Ovary (tissue), 7 donors: ENCODE measurements at regions not wholly inside any gene's neighbourhood (a gene's known extent, or its start where the extent isn't known, plus 50 kb on each side); places are given as distances from the start of the nearest gene placed in this dataset.

Experiments
- DNase-seq, 5 donors: peaks; one replicate each; pipeline ENCODE4 v3.0.0-alpha.2; 2019 to 2020
- H3K27ac ChIP-seq, 2 donors: fragments of 200-600 bp; one replicate each; pipeline versions ENCODE4 v1.5.1 to v1.8.0; 2019 to 2022
- H3K27me3 ChIP-seq: fragments of 200-600 bp; one replicate; pipeline ENCODE4 v1.8.0; 2022
- H3K36me3 ChIP-seq: fragments of 200-600 bp; sonication (generic); one replicate; pipeline ENCODE4 v1.5.1; 2019
- H3K4me1 ChIP-seq: one replicate; pipeline ENCODE4 v1.8.1; 2013; ENCODE audit warnings: mild to moderate bottlenecking, moderate library complexity; ENCODE audit not compliant: insufficient read depth
- H3K4me3 ChIP-seq: fragments of 200-600 bp; sonication (generic); one replicate; pipeline ENCODE4 v1.5.1; 2017
- H3K9me3 ChIP-seq, 2 donors: fragments of 200-600 bp in 1 of 2; sonication (generic) in 1 of 2; one replicate each; pipeline versions ENCODE4 v1.5.1 to v1.8.1; 2013 to 2019; ENCODE audit warnings: mild to moderate bottlenecking in 1 of 2, moderate library complexity in 1 of 2
- CTCF ChIP-seq, 3 donors: fragments of 450-650 bp in 2 of 3; fragments of 200-600 bp in 1 of 3; IDR thresholded peaks; one replicate each; pipeline versions ENCODE4 v1.5.1 to v1.8.0; 2016 to 2022; ENCODE audit warnings: antibody characterized with exemption in 3 of 3, mild to moderate bottlenecking in 1 of 3
- EP300 ChIP-seq: sonication (generic); formaldehyde crosslinking; IDR thresholded peaks from one replicate; pipeline ENCODE4 v1.6.1; 2017; ENCODE audit warnings: antibody characterized with exemption
- POLR2A ChIP-seq: fragments of 450-650 bp; IDR thresholded peaks from one replicate; pipeline ENCODE4 v1.6.1; 2017; ENCODE audit warnings: antibody characterized with exemption, mild to moderate bottlenecking, moderate library complexity
- WGBS, 3 donors: extraction: QIAGEN DNeasy Blood & Tissue Kit in 1 of 3; methylation state at CpG; one replicate each; pipeline versions ENCODE4 v1.1.5 to v1.1.7; 2013 to 2017; 5-methylcytosine and 5-hydroxymethylcytosine counted together
- intact Hi-C, 4 donors: fragments of 100-400 bp; cut with DNase I; formaldehyde crosslinking; loops; one replicate each; pipeline versions ENCODE4 v1.11.0 to v1.15.1; 2022 to 2023
- donor health status: DM: no; HTN: no; CAD: no; lungs with moderate emphysema.
- donor health status: DM: no; HTN: no; CAD: no.
- donor health status: Bipolar disorder and iron deficiency.
- donor health status: DM: no; HTN: no; CAD: no.
- donor health status: DM: yes; HTN: yes; CAD: no.

- TF ChIP-seq EP300 (no peak), CTCF (IDR thresholded peaks at IDR 0.05) (no peak), POLR2A (no peak)
- H3K27ac ChIP-seq = no peak overlapping the region
- no peaks in the 10 kb centered on the region for H3K4me1 ChIP-seq
- DNase-seq = no peak
- no peaks in the 10 kb centered on the region for H3K27me3 ChIP-seq
- no peaks in the 10 kb centered on the region for H3K36me3 ChIP-seq
- H3K9me3 ChIP-seq = no peaks in the 10 kb centered on the region
- H3K4me3 ChIP-seq = no peak overlapping the region
- intact Hi-C loops = no loop called here
Observed at GRCh38 chr5:96194593-96194992, 232.9 kb upstream of the ELL2 start.

- H3K27me3 ChIP-seq = no peaks in the 10 kb centered on the region
- intact Hi-C loops = no loop called here
- no peaks in the 10 kb centered on the region for H3K9me3 ChIP-seq
- no peak overlapping the region for H3K4me3 ChIP-seq
- no peaks in the 10 kb centered on the region for H3K4me1 ChIP-seq
- no peak overlapping the region for H3K27ac ChIP-seq
- TF ChIP-seq POLR2A = no peak
- TF ChIP-seq EP300 = no peak
- no peak for TF ChIP-seq CTCF (IDR thresholded peaks at IDR 0.05)
- H3K36me3 ChIP-seq = no peaks in the 10 kb centered on the region
- DNase-seq = no peak
- 92 to 97% (median 96%) methylated on average over 2 of the region's 2 CpGs for WGBS, 3 donors
Observed at GRCh38 chr5:96193946-96194345, 232.3 kb upstream of the ELL2 start.

GRCh38 chr5:96189987-96190386 is 228.3 kb upstream of the ELL2 start:
- H3K9me3 ChIP-seq = peaks cover 0 to 4% of the 10 kb centered on the region in 2 donors
- DNase-seq = no peak
- no peak overlapping the region for H3K27ac ChIP-seq
- no peak overlapping the region for H3K4me3 ChIP-seq
- intact Hi-C loops = no loop called here
- H3K36me3 ChIP-seq = no peaks in the 10 kb centered on the region
- 88 to 98% (median 89%) methylated on average over 1 of the region's 1 CpG for WGBS, 3 donors
- no peaks in the 10 kb centered on the region for H3K4me1 ChIP-seq
- no peaks in the 10 kb centered on the region for H3K27me3 ChIP-seq
- TF ChIP-seq CTCF (IDR thresholded peaks at IDR 0.05) = no peak
- no peak for TF ChIP-seq EP300
- no peak for TF ChIP-seq POLR2A

GRCh38 chr5:96189028-96189826 is 227.6 kb upstream of the ELL2 start:
- TF ChIP-seq CTCF (IDR thresholded peaks at IDR 0.05) (no peak), POLR2A (no peak), EP300 (no peak)
- H3K27me3 ChIP-seq = no peaks in the 10 kb centered on the region
- no peak for DNase-seq
- 92 to 96% (median 96%) methylated on average over 2 of the region's 2 CpGs for WGBS, 3 donors
- no peak overlapping the region for H3K27ac ChIP-seq
- H3K36me3 ChIP-seq = no peaks in the 10 kb centered on the region
- no peak overlapping the region for H3K4me3 ChIP-seq
- peaks cover 0 to 4% of the 10 kb centered on the region in 2 donors for H3K9me3 ChIP-seq
- intact Hi-C loops = no loop called here
- H3K4me1 ChIP-seq = no peaks in the 10 kb centered on the region
